Tibial nerve (tissue), 4 donors: ENCODE measurements at regions not wholly inside any gene's neighbourhood (a gene's known extent, or its start where the extent isn't known, plus 50 kb on each side); places are given as distances from the start of the nearest gene placed in this dataset.

Experiments used
- CTCF ChIP-seq, 5 experiments: fragments of 200-600 bp in 3 of 5; fragments of 450-650 bp in 2 of 5; sonication (generic) in 3 of 5; IDR thresholded peaks; one replicate each; pipeline ENCODE4 v1.5.1; 2016 to 2019; ENCODE audit warnings: antibody characterized with exemption in 5 of 5, mild to moderate bottlenecking in 3 of 5, moderate library complexity in 2 of 5
- EP300 ChIP-seq, 2 donors: sonication (generic); formaldehyde crosslinking; IDR thresholded peaks; one replicate each; pipeline ENCODE4 v1.6.1; 2017; ENCODE audit warnings: antibody characterized with exemption in 2 of 2, mild to moderate bottlenecking in 1 of 2
- POLR2A ChIP-seq, 2 donors: fragments of 450-650 bp; IDR thresholded peaks; one replicate each; pipeline ENCODE4 v1.6.1; 2017; ENCODE audit warnings: antibody characterized with exemption in 2 of 2, mild to moderate bottlenecking in 2 of 2, moderate library complexity in 2 of 2

- TF ChIP-seq CTCF (IDR thresholded peaks at IDR 0.05) = no peak
- TF ChIP-seq POLR2A (IDR thresholded peaks at IDR 0.05) = no peak
- TF ChIP-seq EP300 (IDR thresholded peaks at IDR 0.05) = no peak
Observed at GRCh38 chr7:111658546-111658945, 96.3 kb upstream of the IMMP2L start.
